Naive B cell (primary cell): ENCODE measurements at regions not wholly inside any gene's neighbourhood (a gene's known extent, or its start where the extent isn't known, plus 50 kb on each side); places are given as distances from the start of the nearest gene placed in this dataset.

ENCODE experiments used
- ATAC-seq, 2 donors: fragments of 150-1000 bp; cut with Tn5 transposase; 2 replicates each; pipeline ENCODE4 v1.10.0; 2021; ENCODE audit warnings: low read depth in 2 of 2, mild to moderate bottlenecking in 2 of 2, moderate library complexity in 2 of 2
- DNase-seq: peaks from one replicate; pipeline ENCODE4 v3.0.0; 2022
- H3K27ac Mint-ChIP-seq, 6 donors: one replicate each; pipeline ENCODE4 v1.8.0; 2020 to 2022; ENCODE audit warnings: mild to moderate bottlenecking in 6 of 6, mixed read lengths in 6 of 6, moderate library complexity in 5 of 6, inconsistent platforms in 2 of 6
- H3K27me3 Mint-ChIP-seq, 3 donors: one replicate each; pipeline ENCODE4 v1.8.0; 2021 to 2022; ENCODE audit warnings: mixed read lengths in 3 of 3, mild to moderate bottlenecking in 1 of 3
- H3K36me3 Mint-ChIP-seq, 2 donors: one replicate each; pipeline ENCODE4 v1.8.0; 2020 to 2022; ENCODE audit warnings: mixed read lengths in 2 of 2, inconsistent platforms in 1 of 2, mild to moderate bottlenecking in 1 of 2
- H3K4me1 Mint-ChIP-seq, 3 donors: one replicate each; pipeline ENCODE4 v1.8.0; 2020 to 2022; ENCODE audit warnings: mixed read lengths in 3 of 3, inconsistent platforms in 1 of 3, mild to moderate bottlenecking in 1 of 3, moderate library complexity in 1 of 3
- H3K4me3 Mint-ChIP-seq, 8 donors: one replicate each; pipeline ENCODE4 v1.8.0; 2020 to 2022; ENCODE audit warnings: mild to moderate bottlenecking in 8 of 8, mixed read lengths in 8 of 8, moderate library complexity in 8 of 8, inconsistent platforms in 2 of 8
- H3K9me3 Mint-ChIP-seq, 7 donors: one replicate each; pipeline ENCODE4 v1.8.0; 2020 to 2022; ENCODE audit warnings: mixed read lengths in 7 of 7, mild to moderate bottlenecking in 5 of 7, inconsistent platforms in 2 of 7, moderate library complexity in 1 of 7

GRCh38 chr4:170336238-170336775, 246.6 kb upstream of the AADAT start:
- no peak for ATAC-seq
- Mint-ChIP-seq H3K27ac (no peak overlapping the region), H3K4me1 (no peaks in the 10 kb centered on the region), H3K36me3 (no peaks in the 10 kb centered on the region), H3K27me3 (no peaks in the 10 kb centered on the region), H3K9me3 (peaks cover 3 to 18% (median 7%) of the 10 kb centered on the region in 7 donors), H3K4me3 (no peak overlapping the region)
- no peak for DNase-seq

- no peak for DNase-seq
- H3K36me3 Mint-ChIP-seq: peaks cover 7 to 8% of the 10 kb centered on the region in 2 donors
- H3K27ac Mint-ChIP-seq: no peak overlapping the region
- no peak overlapping the region for H3K4me3 Mint-ChIP-seq
- H3K9me3 Mint-ChIP-seq: peaks cover 9 to 21% (median 13%) of the 10 kb centered on the region in 7 donors
- H3K27me3 Mint-ChIP-seq: no peaks in the 10 kb centered on the region
- H3K4me1 Mint-ChIP-seq: no peaks in the 10 kb centered on the region
- ATAC-seq: no peak
These were observed 235.8 kb upstream of the AADAT start for GRCh38 chr4:170325599-170325998.

- Mint-ChIP-seq H3K27ac (no peak overlapping the region), H3K27me3 (no peaks in the 10 kb centered on the region), H3K9me3 (peaks cover 9 to 27% (median 15%) of the 10 kb centered on the region in 7 donors), H3K4me3 (no peak overlapping the region), H3K4me1 (no peaks in the 10 kb centered on the region), H3K36me3 (peaks cover 7 to 8% of the 10 kb centered on the region in 2 donors)
- no peak for ATAC-seq
- no peak for DNase-seq
These were observed 233.9 kb upstream of the AADAT start for GRCh38 chr4:170323623-170324022.

- Mint-ChIP-seq H3K27me3 (peaks cover 0 to 12% (median under 1%) of the 10 kb centered on the region in 3 donors), H3K9me3 (peaks cover 0 to 3% (median 0%) of the 10 kb centered on the region in 7 donors), H3K4me1 (no peaks in the 10 kb centered on the region), H3K36me3 (no peaks in the 10 kb centered on the region), H3K27ac (no peak overlapping the region), H3K4me3 (no peak overlapping the region)
- DNase-seq: no peak
- no peak for ATAC-seq
These were observed 217.4 kb upstream of the AADAT start for GRCh38 chr4:170307182-170307581.

GRCh38 chr4:170306208-170306607, 216.5 kb upstream of the AADAT start:
- no peak for ATAC-seq
- H3K4me1 Mint-ChIP-seq: no peaks in the 10 kb centered on the region

GRCh38 chr4:170305627-170306026, 215.9 kb upstream of the AADAT start:
- Mint-ChIP-seq H3K27me3 (peaks cover 0 to 12% (median 0%) of the 10 kb centered on the region in 3 donors), H3K27ac (no peak overlapping the region), H3K4me1 (no peaks in the 10 kb centered on the region), H3K36me3 (no peaks in the 10 kb centered on the region), H3K4me3 (no peak overlapping the region), H3K9me3 (peaks cover 0 to 2% (median 0%) of the 10 kb centered on the region in 7 donors)
- ATAC-seq: no peak
- DNase-seq: no peak

More at GRCh38 chr4:170306208-170306607, 216.5 kb upstream of the AADAT start:
- no peak overlapping the region for H3K4me3 Mint-ChIP-seq
- H3K27me3 Mint-ChIP-seq: peaks cover 0 to 12% (median 0%) of the 10 kb centered on the region in 3 donors
- no peaks in the 10 kb centered on the region for H3K9me3 Mint-ChIP-seq
- no peak for DNase-seq
- no peak overlapping the region for H3K27ac Mint-ChIP-seq
- no peaks in the 10 kb centered on the region for H3K36me3 Mint-ChIP-seq

- H3K9me3 Mint-ChIP-seq: peaks cover 0 to 3% (median 0%) of the 10 kb centered on the region in 7 donors
- DNase-seq (no peak), ATAC-seq (no peak)
- H3K4me3 Mint-ChIP-seq: no peak overlapping the region
- H3K4me1 Mint-ChIP-seq: no peaks in the 10 kb centered on the region
- H3K36me3 Mint-ChIP-seq: no peaks in the 10 kb centered on the region
- H3K27me3 Mint-ChIP-seq: peaks cover 0 to 6% (median 3%) of the 10 kb centered on the region in 3 donors
- no peak overlapping the region for H3K27ac Mint-ChIP-seq
These were observed 191.3 kb upstream of the AADAT start for GRCh38 chr4:170281027-170281426.

- no peaks in the 10 kb centered on the region for H3K4me1 Mint-ChIP-seq
These were observed 188.7 kb upstream of the AADAT start for GRCh38 chr4:170278460-170278859.

GRCh38 chr4:170274616-170275015, 184.9 kb upstream of the AADAT start:
- H3K4me3 Mint-ChIP-seq: no peak overlapping the region
- peaks cover 0 to under 1% (median under 1%) of the 10 kb centered on the region in 3 donors for H3K27me3 Mint-ChIP-seq
- H3K27ac Mint-ChIP-seq: no peak overlapping the region
- ATAC-seq (no peak), DNase-seq (no peak)
- H3K4me1 Mint-ChIP-seq: peaks cover 0 to 6% (median 5%) of the 10 kb centered on the region in 3 donors
- H3K9me3 Mint-ChIP-seq: peaks cover 0 to 2% (median 0%) of the 10 kb centered on the region in 7 donors
- no peaks in the 10 kb centered on the region for H3K36me3 Mint-ChIP-seq

More at GRCh38 chr4:170278460-170278859, 188.7 kb upstream of the AADAT start:
- Mint-ChIP-seq H3K4me3 (no peak overlapping the region), H3K27me3 (peaks cover 0 to 6% (median 0%) of the 10 kb centered on the region in 3 donors), H3K36me3 (no peaks in the 10 kb centered on the region), H3K27ac (no peak overlapping the region), H3K9me3 (peaks cover 0 to 3% (median 0%) of the 10 kb centered on the region in 7 donors)
- ATAC-seq (no peak), DNase-seq (no peak)

- H3K27me3 Mint-ChIP-seq: peaks cover under 1 to 12% (median 7%) of the 10 kb centered on the region in 3 donors
- no peak for ATAC-seq
- DNase-seq: no peak
- no peak overlapping the region for H3K4me3 Mint-ChIP-seq
- H3K36me3 Mint-ChIP-seq: no peaks in the 10 kb centered on the region
- no peak overlapping the region for H3K27ac Mint-ChIP-seq
- peaks cover 0 to 7% (median 0%) of the 10 kb centered on the region in 7 donors for H3K9me3 Mint-ChIP-seq
- peaks cover 0 to 6% (median 5%) of the 10 kb centered on the region in 3 donors for H3K4me1 Mint-ChIP-seq
These were observed 183.2 kb upstream of the AADAT start for GRCh38 chr4:170272959-170273358.

- peaks cover 5 to 18% (median 7%) of the 10 kb centered on the region in 3 donors for H3K27me3 Mint-ChIP-seq
- H3K36me3 Mint-ChIP-seq: no peaks in the 10 kb centered on the region
- ATAC-seq: no peak
- peaks cover 0 to 6% (median 5%) of the 10 kb centered on the region in 3 donors for H3K4me1 Mint-ChIP-seq
- H3K4me3 Mint-ChIP-seq: no peak overlapping the region
- peaks cover 0 to 7% (median 0%) of the 10 kb centered on the region in 7 donors for H3K9me3 Mint-ChIP-seq
- DNase-seq: no peak
- H3K27ac Mint-ChIP-seq: no peak overlapping the region
These were observed 182.0 kb upstream of the AADAT start for GRCh38 chr4:170271723-170272122.

- ATAC-seq: no peak
- H3K4me3 Mint-ChIP-seq: no peak overlapping the region
- H3K27me3 Mint-ChIP-seq: peaks cover 5 to 26% (median 7%) of the 10 kb centered on the region in 3 donors
- peaks cover 0 to 6% (median 5%) of the 10 kb centered on the region in 3 donors for H3K4me1 Mint-ChIP-seq
- peaks cover 0 to 7% (median 3%) of the 10 kb centered on the region in 7 donors for H3K9me3 Mint-ChIP-seq
- H3K36me3 Mint-ChIP-seq: no peaks in the 10 kb centered on the region
- peak overlapping the region in 2 of 6 donors; percentile 48 to 95 for H3K27ac Mint-ChIP-seq
- no peak for DNase-seq
These were observed 180.9 kb upstream of the AADAT start for GRCh38 chr4:170270628-170271027.

- Mint-ChIP-seq H3K27ac (no peak overlapping the region), H3K4me3 (no peak overlapping the region), H3K36me3 (no peaks in the 10 kb centered on the region), H3K27me3 (peaks cover 5 to 26% (median 7%) of the 10 kb centered on the region in 3 donors), H3K9me3 (peaks cover 0 to 7% (median 3%) of the 10 kb centered on the region in 7 donors), H3K4me1 (peaks cover 0 to 6% (median 5%) of the 10 kb centered on the region in 3 donors)
- ATAC-seq: no peak
- DNase-seq: no peak
These were observed 180.2 kb upstream of the AADAT start for GRCh38 chr4:170269950-170270349.

GRCh38 chr4:170259631-170260153, 169.9 kb upstream of the AADAT start:
- peak; percentile 27 for DNase-seq
- Mint-ChIP-seq H3K36me3 (no peaks in the 10 kb centered on the region), H3K9me3 (peaks cover 0 to 11% (median 0%) of the 10 kb centered on the region in 7 donors), H3K4me1 (peaks cover 0 to 11% (median 7%) of the 10 kb centered on the region in 3 donors), H3K27me3 (no peaks in the 10 kb centered on the region), H3K27ac (no peak overlapping the region), H3K4me3 (no peak overlapping the region)
- ATAC-seq: peak; percentile 25 to 67
